Body of pancreas (tissue), 4 donors: ENCODE measurements at regions not wholly inside any gene's neighbourhood (a gene's known extent, or its start where the extent isn't known, plus 50 kb on each side); places are given as distances from the start of the nearest gene placed in this dataset.
"Not testable (repeated sequence)": the region's sequence is repeated elsewhere in the genome, so short reads cannot be mapped to it uniquely, and the experiment has no call there.

Source experiments
- ATAC-seq: fragments of 150-250 bp; one replicate; pipeline ENCODE4 v1.9.1; 2016
- DNase-seq, 4 donors: peaks; one replicate each; pipeline ENCODE4 v3.0.0-alpha.2; 2019
- H3K27ac ChIP-seq, 4 donors: fragments of 200-600 bp; sonication (generic); 1 replicate in 3 of 4; 2 replicates in 1 of 4; pipeline versions ENCODE4 v1.5.1 to v1.6.1; 2016 to 2019; ENCODE audit warnings: mild to moderate bottlenecking in 1 of 4, mixed read lengths in 1 of 4, moderate library complexity in 1 of 4
- H3K27me3 ChIP-seq, 2 donors: fragments of 200-600 bp; sonication (generic); one replicate each; pipeline ENCODE4 v1.6.0; 2016; ENCODE audit warnings: mild to moderate bottlenecking in 1 of 2
- H3K36me3 ChIP-seq, 2 donors: fragments of 200-600 bp; sonication (generic); replicated peaks in 1 of 2; 2 replicates each; pipeline ENCODE4 v1.5.1; 2016; ENCODE audit warnings: low read depth in 2 of 2; ENCODE audit not compliant: insufficient read depth in 1 of 2
- H3K4me1 ChIP-seq: fragments of 200-600 bp; sonication (generic); one replicate; pipeline ENCODE4 v1.6.0; 2016
- H3K4me3 ChIP-seq, 2 donors: fragments of 200-600 bp; sonication (generic); 1 replicate in 1 of 2; 2 replicates in 1 of 2; pipeline ENCODE4 v1.5.1; 2016 to 2019
- H3K9me3 ChIP-seq, 3 donors: fragments of 200-600 bp; sonication (generic); 1 replicate in 2 of 3; 2 replicates in 1 of 3; pipeline ENCODE4 v1.5.1; 2016
- POLR2A ChIP-seq, 3 donors: fragments of 450-650 bp; IDR thresholded peaks; one replicate each; pipeline ENCODE4 v1.6.1; 2016; ENCODE audit warnings: antibody characterized with exemption in 3 of 3, mild to moderate bottlenecking in 2 of 3
- WGBS, 2 donors: methylation state at CpG; one replicate each; pipeline ENCODE4 v1.1.5; 2017; 5-methylcytosine and 5-hydroxymethylcytosine counted together
- intact Hi-C: fragments of 100-400 bp; cut with DNase I; formaldehyde crosslinking; loops from one replicate; pipeline ENCODE4 v1.15.1; 2023
- TF ChIP-seq, protein P1 (sequence below), 7 experiments: fragments of 450-650 bp in 4 of 7; fragments of 200-600 bp in 3 of 7; sonication (generic) in 3 of 7; IDR thresholded peaks; one replicate each; pipeline ENCODE4 v1.5.1; 2016 to 2019; ENCODE audit warnings: antibody characterized with exemption in 7 of 7

DNA sequence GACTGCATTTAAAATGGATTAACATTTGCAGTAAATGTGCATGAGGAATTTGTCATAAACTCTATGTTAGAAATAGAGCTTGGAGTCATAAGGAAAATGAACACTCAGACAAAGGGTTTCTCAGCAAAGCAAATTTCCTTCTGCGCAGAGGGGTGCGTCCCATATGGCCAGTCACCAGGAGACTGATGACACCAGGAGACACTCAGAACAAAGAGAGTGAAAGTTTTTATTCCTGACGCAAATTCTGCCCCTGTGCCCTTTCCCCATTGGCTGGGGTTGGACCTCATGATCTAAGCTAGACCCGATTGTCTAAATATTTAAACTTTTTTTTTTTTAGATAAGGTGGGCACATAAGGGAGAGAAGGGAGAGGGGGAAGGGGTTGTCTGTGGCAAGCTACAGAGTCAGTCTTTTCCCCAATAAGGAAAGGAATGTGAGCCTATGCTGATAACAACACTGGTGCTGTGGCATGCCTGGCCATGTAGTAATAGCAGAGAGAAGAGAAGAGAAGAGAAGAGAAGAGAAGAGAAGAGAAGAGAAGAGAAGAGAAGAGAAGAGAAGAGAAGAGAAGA lies 202.0 kb downstream of the POM121L12 start:
- H3K27ac ChIP-seq = no peak overlapping the region
- H3K4me3 ChIP-seq = no peak overlapping the region
- intact Hi-C loops = no loop called here
- H3K36me3 ChIP-seq = no peaks in the 10 kb centered on the region
- H3K27me3 ChIP-seq = no peaks in the 10 kb centered on the region
- 27 to 31% methylated on average over 4 of the region's 4 CpGs for WGBS, 2 donors
- DNase-seq = no peak
- H3K9me3 ChIP-seq = no peaks in the 10 kb centered on the region
- TF ChIP-seq, protein P1, sequence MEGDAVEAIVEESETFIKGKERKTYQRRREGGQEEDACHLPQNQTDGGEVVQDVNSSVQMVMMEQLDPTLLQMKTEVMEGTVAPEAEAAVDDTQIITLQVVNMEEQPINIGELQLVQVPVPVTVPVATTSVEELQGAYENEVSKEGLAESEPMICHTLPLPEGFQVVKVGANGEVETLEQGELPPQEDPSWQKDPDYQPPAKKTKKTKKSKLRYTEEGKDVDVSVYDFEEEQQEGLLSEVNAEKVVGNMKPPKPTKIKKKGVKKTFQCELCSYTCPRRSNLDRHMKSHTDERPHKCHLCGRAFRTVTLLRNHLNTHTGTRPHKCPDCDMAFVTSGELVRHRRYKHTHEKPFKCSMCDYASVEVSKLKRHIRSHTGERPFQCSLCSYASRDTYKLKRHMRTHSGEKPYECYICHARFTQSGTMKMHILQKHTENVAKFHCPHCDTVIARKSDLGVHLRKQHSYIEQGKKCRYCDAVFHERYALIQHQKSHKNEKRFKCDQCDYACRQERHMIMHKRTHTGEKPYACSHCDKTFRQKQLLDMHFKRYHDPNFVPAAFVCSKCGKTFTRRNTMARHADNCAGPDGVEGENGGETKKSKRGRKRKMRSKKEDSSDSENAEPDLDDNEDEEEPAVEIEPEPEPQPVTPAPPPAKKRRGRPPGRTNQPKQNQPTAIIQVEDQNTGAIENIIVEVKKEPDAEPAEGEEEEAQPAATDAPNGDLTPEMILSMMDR (IDR thresholded peaks at IDR 0.05) = no peak
- no peak for TF ChIP-seq POLR2A (IDR thresholded peaks at IDR 0.05)
- ATAC-seq = no peak
- no peaks in the 10 kb centered on the region for H3K4me1 ChIP-seq

DNA sequence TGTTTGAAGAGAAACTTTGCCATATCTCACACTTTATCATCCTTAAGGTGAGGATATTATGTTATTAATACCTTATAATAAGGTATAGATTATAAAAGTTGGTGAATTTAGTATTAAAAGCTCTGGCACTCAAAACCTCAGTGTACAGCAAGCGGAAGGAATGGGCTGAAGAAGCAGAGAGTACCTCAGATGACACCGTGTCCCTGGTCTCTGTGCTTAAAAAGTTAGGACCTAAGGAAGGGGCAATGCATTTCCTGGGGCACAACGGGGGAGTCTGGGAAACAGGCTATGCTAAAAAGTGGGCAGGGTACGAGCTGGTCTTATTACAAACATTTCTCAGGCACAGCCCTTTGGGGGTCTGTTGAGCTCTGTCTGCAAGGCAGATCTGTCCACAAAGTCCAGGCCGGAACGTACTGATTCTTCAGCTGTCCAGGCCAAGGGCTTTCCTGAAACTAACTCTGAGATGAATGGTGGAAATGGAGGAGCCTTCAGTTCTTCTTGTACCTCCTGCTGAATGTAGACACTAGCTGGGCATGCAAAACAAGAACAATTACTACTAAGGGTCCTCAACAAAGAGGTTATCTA lies 202.7 kb downstream of the POM121L12 start:
- Histone ChIP-seq H3K36me3 (no peaks in the 10 kb centered on the region), H3K9me3 (no peaks in the 10 kb centered on the region), H3K27me3 (no peaks in the 10 kb centered on the region), H3K27ac (no peak overlapping the region), H3K4me1 (no peaks in the 10 kb centered on the region), H3K4me3 (no peak overlapping the region)
- intact Hi-C loops = no loop called here
- TF ChIP-seq, protein P1 (IDR thresholded peaks at IDR 0.05) = no peak
- TF ChIP-seq POLR2A (IDR thresholded peaks at IDR 0.05) = no peak
- no peak for ATAC-seq
- WGBS, 2 donors = 64 to 71% methylated on average over 6 of the region's 6 CpGs
- no peak for DNase-seq

GRCh38 chr7:53239151-53239550 lies 203.7 kb downstream of the POM121L12 start:
- H3K27me3 ChIP-seq, H3K4me1 ChIP-seq, H3K36me3 ChIP-seq, H3K9me3 ChIP-seq, H3K4me3 ChIP-seq, intact Hi-C loops, H3K27ac ChIP-seq, ATAC-seq, DNase-seq: not testable (repeated sequence)
- 29 to 42% methylated on average over 7 of the region's 7 CpGs for WGBS, 2 donors

DNA sequence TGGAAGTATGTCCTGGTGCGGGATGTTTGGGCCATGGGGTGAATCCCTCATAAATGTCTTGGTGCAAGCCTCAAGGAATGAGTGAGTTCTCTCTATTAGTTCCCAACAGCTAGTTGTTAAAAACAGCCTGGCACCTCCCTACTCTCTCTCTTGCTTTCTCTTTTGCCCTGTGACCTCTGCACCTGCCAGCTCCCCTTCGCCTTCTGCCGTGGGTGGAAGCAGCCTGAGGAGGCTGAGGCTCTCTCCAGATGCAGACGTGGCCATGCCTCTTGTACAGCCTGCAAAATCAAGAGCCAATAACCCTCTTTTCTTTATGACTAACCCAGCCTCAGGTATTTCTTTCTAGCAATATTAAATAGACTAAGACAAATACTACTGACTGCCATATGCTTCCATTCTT lies 210.3 kb downstream of the POM121L12 start:
- 45 to 55% methylated on average over 4 of the region's 4 CpGs for WGBS, 2 donors
- Histone ChIP-seq H3K4me1 (no peaks in the 10 kb centered on the region), H3K27ac (no peak overlapping the region), H3K4me3 (no peak overlapping the region), H3K9me3 (no peaks in the 10 kb centered on the region), H3K27me3 (no peaks in the 10 kb centered on the region), H3K36me3 (no peaks in the 10 kb centered on the region)
- ATAC-seq (no peak), DNase-seq (no peak)
- intact Hi-C loops = no loop called here
- TF ChIP-seq, protein P1 (IDR thresholded peaks at IDR 0.05) = no peak
- no peak for TF ChIP-seq POLR2A (IDR thresholded peaks at IDR 0.05)

DNA sequence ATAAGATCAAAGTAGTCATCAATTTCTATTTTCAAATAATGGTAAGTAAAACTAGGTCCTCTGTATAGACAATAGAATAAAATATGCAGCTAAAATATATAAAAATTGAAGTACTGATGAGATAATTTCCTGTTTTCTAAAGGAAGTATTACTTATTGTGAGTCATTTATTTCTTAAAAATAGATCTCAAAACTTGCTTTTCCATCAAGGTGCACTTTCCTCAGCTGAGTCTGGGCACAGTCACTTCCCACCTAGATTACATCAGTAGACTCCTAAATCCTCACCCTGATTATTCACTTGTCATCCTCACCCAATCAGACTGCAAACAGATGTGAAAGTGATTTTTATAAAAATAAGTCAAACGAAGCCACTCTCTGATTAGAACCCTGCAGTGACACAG lies 211.5 kb downstream of the POM121L12 start:
- Histone ChIP-seq H3K4me1 (no peaks in the 10 kb centered on the region), H3K27me3 (no peaks in the 10 kb centered on the region), H3K27ac (no peak overlapping the region), H3K4me3 (no peak overlapping the region), H3K36me3 (no peaks in the 10 kb centered on the region), H3K9me3 (no peaks in the 10 kb centered on the region)
- TF ChIP-seq, protein P1 (IDR thresholded peaks at IDR 0.05) = no peak
- no peak for TF ChIP-seq POLR2A (IDR thresholded peaks at IDR 0.05)
- DNase-seq (no peak), ATAC-seq (no peak)
- WGBS, 2 donors = 33 to 36% methylated on average over 1 of the region's 1 CpG
- intact Hi-C loops = no loop called here
